ENCODE measurements at regions not wholly inside any gene's neighbourhood (a gene's known extent, or its start where the extent isn't known, plus 50 kb on each side); places are given as distances from the start of the nearest gene placed in this dataset.

GRCh38 chr12:83866477-83866876 is 1046.1 kb downstream of the SLC6A15 start:
- Histone ChIP-seq H3K27ac (no peak overlapping the region), H3K4me3 (no peak overlapping the region), H3K36me3 (no peaks in the 10 kb centered on the region), H3K27me3 (no peaks in the 10 kb centered on the region), H3K9me3 (peaks cover 0 to 4% of the 10 kb centered on the region in 2 donors), H3K4me1 (no peaks in the 10 kb centered on the region)
- DNase-seq (no peak), ATAC-seq (no peak)
- intact Hi-C loops (cut with DNase I): no loop called here
- TF ChIP-seq, protein P1, sequence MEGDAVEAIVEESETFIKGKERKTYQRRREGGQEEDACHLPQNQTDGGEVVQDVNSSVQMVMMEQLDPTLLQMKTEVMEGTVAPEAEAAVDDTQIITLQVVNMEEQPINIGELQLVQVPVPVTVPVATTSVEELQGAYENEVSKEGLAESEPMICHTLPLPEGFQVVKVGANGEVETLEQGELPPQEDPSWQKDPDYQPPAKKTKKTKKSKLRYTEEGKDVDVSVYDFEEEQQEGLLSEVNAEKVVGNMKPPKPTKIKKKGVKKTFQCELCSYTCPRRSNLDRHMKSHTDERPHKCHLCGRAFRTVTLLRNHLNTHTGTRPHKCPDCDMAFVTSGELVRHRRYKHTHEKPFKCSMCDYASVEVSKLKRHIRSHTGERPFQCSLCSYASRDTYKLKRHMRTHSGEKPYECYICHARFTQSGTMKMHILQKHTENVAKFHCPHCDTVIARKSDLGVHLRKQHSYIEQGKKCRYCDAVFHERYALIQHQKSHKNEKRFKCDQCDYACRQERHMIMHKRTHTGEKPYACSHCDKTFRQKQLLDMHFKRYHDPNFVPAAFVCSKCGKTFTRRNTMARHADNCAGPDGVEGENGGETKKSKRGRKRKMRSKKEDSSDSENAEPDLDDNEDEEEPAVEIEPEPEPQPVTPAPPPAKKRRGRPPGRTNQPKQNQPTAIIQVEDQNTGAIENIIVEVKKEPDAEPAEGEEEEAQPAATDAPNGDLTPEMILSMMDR (IDR thresholded peaks at IDR 0.05): no peak

DNA sequence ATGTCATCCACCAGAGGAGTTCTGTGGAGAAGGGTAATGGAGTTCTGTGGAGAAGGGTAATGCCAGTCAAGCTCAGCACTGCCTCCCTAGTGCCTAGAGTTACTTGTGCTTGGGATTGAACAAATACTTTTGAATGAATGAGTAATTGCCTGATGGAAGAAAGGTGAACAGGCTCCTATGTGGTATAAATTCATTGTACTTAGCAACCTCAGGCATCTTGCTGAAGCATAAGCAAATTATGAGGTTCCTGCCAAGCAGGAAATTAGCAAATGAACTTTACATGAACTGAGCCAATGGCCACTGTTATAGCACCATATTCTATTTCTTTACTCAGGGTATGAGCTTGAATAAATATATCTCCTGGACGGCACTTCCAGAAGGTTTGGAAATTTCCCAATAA is 1047.2 kb downstream of the SLC6A15 start:
- TF ChIP-seq, protein P1 (IDR thresholded peaks at IDR 0.05): no peak
- peaks cover 0 to 4% of the 10 kb centered on the region in 2 donors for H3K9me3 ChIP-seq
- H3K4me1 ChIP-seq: no peaks in the 10 kb centered on the region
- no peak for DNase-seq
- ATAC-seq: no peak
- no peaks in the 10 kb centered on the region for H3K27me3 ChIP-seq
- H3K27ac ChIP-seq: no peak overlapping the region
- no peak overlapping the region for H3K4me3 ChIP-seq
- no peaks in the 10 kb centered on the region for H3K36me3 ChIP-seq
- intact Hi-C loops (cut with DNase I): no loop called here

DNA sequence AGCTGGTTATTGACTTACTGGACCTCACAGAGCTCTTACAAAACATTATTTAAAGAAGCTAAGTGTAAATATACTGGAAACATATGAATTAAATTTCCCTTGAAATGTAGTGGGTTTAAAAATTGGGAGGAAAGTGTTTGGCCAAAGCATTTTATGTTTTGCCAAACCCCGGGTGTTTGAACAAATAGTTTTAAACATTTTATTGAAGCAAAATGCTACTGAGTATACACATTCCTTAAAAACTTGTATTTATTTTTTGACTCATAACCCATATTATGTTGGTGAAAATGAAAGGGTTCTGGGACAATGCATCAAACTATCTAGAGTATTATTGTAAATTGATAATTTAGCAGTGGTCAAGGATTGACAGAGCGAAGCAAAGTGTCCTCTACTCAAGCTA is 1048.5 kb downstream of the SLC6A15 start:
- ATAC-seq (no peak), DNase-seq (no peak)
- peaks cover 0 to 4% of the 10 kb centered on the region in 2 donors for H3K9me3 ChIP-seq
- intact Hi-C loops (cut with DNase I): no loop called here
- H3K36me3 ChIP-seq: no peaks in the 10 kb centered on the region
- TF ChIP-seq, protein P1 (IDR thresholded peaks at IDR 0.05): no peak
- H3K27me3 ChIP-seq: no peaks in the 10 kb centered on the region
- no peaks in the 10 kb centered on the region for H3K4me1 ChIP-seq
- H3K4me3 ChIP-seq: no peak overlapping the region
- H3K27ac ChIP-seq: no peak overlapping the region

- ATAC-seq: no peak
- peaks cover 0 to 43% of the 10 kb centered on the region in 2 donors for H3K9me3 ChIP-seq
- TF ChIP-seq, protein P1 (IDR thresholded peaks at IDR 0.05): no peak
- H3K36me3 ChIP-seq: no peaks in the 10 kb centered on the region
- H3K4me1 ChIP-seq: no peaks in the 10 kb centered on the region
- intact Hi-C loops (cut with DNase I): no loop called here
- H3K27me3 ChIP-seq: no peaks in the 10 kb centered on the region
- H3K4me3 ChIP-seq: no peak overlapping the region
- no peak overlapping the region for H3K27ac ChIP-seq
- DNase-seq: no peak
Observed at GRCh38 chr12:83859021-83859420, 1053.6 kb downstream of the SLC6A15 start.

- peaks cover 0 to 40% of the 10 kb centered on the region in 2 donors for H3K9me3 ChIP-seq
- intact Hi-C loops (cut with DNase I): no loop called here
- TF ChIP-seq, protein P1 (IDR thresholded peaks at IDR 0.05): no peak
- H3K36me3 ChIP-seq: no peaks in the 10 kb centered on the region
- H3K4me1 ChIP-seq: no peaks in the 10 kb centered on the region
- H3K27ac ChIP-seq: no peak overlapping the region
- ATAC-seq (no peak), DNase-seq (no peak)
- no peak overlapping the region for H3K4me3 ChIP-seq
- no peaks in the 10 kb centered on the region for H3K27me3 ChIP-seq
Observed at GRCh38 chr12:83856803-83857202, 1055.8 kb downstream of the SLC6A15 start.
